ENCODE measurements at regions not wholly inside any gene's neighbourhood (a gene's known extent, or its start where the extent isn't known, plus 50 kb on each side); places are given as distances from the start of the nearest gene placed in this dataset.

DNA sequence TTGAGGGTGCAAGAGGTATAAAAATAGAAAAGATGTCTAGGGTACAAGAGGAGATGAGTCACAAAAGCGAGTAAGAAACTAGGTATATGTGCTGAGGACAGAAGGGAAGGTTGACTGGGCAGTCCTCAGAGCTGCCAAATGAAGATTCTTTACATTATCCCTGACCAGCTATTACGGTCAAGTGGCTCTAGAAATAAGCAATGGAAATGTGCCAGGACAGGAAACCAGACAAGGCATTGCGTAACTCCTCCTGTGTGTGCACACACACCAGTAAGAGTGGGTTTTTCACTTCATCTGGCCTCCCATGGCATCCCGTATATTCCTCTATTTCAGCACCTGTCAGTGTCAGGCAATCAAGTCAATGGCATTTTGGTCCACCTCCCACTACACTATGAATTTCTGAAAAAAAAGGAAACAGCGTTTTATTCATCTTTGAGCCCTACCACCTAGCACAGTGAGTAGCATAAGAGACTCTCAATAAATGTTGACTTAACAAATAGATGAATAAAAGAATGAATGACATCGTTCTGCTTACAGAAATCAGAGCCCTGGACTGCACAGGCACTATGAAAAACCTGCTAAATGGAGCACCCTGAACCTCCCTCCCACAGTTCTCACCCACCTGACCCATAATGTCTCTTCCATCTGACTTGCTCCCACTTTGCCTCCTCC is 62.6 kb upstream of the KLF3 start:
- DNase-seq (ENCODE audit: low spot score): no peak

DNA sequence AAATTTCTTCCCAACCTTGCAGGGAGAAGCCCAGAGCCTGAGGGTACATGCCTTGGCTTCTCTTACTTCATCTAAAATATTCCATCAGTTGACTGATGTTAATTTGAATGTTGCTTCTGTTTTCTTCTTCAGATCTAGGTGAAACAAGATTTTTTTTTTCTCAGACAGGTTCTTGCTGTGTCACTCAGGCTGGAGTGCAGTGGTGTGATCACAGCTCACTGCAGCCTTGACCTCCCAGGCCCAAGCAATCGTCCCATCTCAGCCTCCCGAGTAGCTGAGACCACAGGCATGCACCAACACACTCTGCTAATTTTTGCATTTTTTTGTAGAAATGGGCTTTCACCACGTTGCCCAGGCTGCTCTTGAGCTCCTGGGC is 62.1 kb upstream of the KLF3 start:
- DNase-seq (ENCODE audit: low spot score): no peak

GRCh38 chr4:38603652-38604051 is 60.3 kb upstream of the KLF3 start:
- DNase-seq (ENCODE audit: low spot score): no peak

DNA sequence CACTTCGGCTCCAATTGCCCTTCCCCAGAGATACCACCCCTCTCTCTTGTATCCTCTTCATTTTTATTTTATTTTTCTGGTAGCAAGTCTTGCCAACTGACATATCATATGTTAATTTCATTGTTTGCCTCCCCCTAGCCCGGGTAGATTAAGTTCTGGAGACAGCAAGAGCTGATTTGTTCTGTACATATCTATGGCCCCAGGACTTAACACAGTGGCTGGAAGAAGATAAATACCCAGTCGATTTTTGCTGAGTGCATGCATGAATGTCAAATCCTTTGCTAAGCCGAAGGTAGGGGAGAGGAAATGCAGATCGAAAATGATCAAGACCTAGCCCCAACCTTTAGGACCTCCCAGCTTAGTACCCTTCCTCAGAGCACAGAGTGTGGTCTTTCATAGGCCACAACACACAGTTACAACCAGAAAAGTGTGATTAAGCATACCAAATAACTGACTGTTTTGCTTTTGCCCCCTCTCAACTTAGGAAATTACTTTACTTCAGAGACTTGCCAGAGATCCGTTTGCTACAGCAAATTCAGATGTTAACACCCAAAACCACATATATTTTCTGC is 58.7 kb upstream of the KLF3 start:
- no peak for DNase-seq (ENCODE audit: low spot score)

- DNase-seq (ENCODE audit: low spot score): no peak
Observed at GRCh38 chr4:38605753-38606586, 58.0 kb upstream of the KLF3 start.

DNA sequence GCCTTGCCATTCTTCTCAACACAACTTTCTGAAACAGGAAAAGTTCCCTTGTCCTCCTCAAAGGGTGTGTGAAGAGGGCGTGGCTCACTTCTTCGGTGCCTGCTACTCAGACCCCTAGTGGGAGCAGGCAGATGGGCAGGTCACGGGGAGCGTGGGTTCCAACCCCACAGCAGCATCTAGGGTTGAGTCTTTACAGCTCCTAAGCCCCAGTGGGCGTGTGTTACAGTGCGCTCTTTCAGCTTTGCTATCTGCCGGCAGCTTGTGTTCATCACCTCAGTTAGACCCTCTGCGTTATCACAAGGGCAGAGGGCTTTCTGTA is 57.5 kb upstream of the KLF3 start:
- DNase-seq (ENCODE audit: low spot score): no peak

DNA sequence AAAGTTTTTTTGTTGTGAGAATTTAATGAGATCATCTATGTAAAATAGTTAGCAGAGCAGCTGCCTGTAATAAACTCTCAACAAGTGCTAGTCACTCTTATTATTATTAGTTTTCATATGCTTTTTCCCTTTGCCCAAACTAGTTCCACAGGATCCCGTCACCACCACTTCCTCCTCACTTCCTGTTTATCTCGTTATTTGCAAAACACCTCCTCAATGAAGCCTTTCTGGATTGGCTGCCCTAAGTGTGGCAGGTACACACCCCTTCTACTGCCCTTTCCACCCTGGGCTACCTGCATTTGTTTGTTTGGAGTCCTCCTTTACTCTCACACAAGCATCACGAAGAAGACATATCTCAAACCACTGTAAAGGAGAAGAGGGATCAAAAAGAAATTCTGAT is 54.4 kb upstream of the KLF3 start:
- DNase-seq (ENCODE audit: low spot score): no peak

DNA sequence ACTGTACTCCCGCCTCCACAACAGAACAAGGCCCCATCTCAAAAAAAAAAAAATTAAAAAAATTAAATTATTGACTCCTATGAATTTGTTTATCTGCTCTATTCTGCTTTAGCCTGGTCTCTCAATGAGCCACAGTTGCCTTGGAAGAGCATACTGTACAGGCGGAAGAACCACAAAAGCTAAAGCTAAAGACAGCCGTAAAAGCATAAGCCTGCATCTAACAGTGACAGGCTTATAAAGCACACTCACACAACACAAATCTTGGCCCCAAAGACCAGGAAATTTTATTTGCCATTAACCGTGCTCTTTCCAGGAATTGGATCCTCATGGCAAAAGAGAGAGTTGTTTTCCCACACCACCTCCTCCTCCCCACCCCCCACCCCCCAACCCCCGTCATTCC is 53.5 kb upstream of the KLF3 start:
- DNase-seq (ENCODE audit: low spot score): no peak

DNA sequence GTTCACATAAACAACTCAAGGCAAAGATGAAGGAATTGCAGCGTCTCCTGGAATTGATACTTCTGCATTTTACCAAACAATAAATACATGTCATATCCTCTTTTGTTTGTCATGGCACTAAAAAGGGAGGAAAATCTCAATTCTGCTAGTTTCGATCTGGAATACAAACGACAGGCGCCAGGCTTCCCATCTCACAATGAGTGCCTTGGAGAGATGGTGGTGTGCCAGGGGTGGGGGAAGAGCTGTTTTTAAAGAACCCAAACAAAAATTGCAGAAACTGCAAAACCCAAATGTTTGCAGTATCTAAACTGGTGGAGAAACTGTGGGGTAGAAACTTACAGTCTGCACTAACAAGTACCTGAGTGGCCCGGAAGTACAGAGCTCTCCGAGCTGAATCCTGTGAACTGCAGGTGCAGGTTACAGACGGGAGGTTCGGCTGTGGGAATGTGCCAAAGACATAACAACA is 53.0 kb upstream of the KLF3 start:
- no peak for DNase-seq (ENCODE audit: low spot score)

- no peak for DNase-seq (ENCODE audit: low spot score)
Observed at GRCh38 chr4:38611676-38612075, 52.3 kb upstream of the KLF3 start.

GRCh38 chr4:38612646-38613414 is 51.2 kb upstream of the KLF3 start:
- DNase-seq (ENCODE audit: low spot score): no peak

Data from kidney capillary endothelial cell (primary cell).